ENCODE measurements at regions not wholly inside any gene's neighbourhood (a gene's known extent, or its start where the extent isn't known, plus 50 kb on each side); places are given as distances from the start of the nearest gene placed in this dataset.

DNA sequence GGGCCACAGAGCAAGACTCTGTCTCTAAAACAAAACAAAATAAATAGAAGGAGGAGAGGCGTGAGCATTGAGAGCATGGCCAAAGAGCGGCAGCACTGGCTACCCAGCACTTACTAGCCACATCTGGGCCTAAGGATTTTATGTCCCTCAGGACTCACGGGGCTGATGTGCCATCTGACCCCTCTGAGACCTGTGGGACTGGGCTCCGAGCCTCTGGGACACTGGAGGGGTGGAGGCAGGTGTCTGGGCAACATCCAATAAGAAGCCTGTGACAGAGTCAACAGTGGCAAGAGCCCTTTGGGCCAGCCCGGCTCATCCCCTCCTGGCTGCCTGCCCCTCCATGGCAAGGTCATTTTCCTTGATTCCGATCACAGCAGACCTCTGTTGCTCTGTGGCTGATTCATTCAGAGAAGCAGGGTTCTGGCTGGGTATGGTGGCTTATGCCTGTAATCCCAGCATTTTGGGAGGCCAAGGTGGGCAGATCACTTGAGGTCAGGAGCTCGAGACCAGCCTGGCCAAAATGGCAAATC, 60.7 kb downstream of the RRM2 start:
- ChIA-PET CTCF (interaction anchor here (1.5 kb wide), 1 partner anchor 252 kb away, joined by 5 read pairs; no protein-coding TSS in a partner anchor), POLR2A (no interaction called here)
- ATAC-seq (no peak), DNase-seq (no peak)
- Mint-ChIP-seq H3K36me3 (ENCODE audit: low read depth) (peaks cover 6% of the 10 kb centered on the region), H3K4me3 (no peak overlapping the region), H3K9me3 (peaks cover 3% of the 10 kb centered on the region), H3K27me3 (no peaks in the 10 kb centered on the region), H3K27ac (no peak overlapping the region), H3K4me1 (ENCODE audit: low read depth) (no peaks in the 10 kb centered on the region)
- no peak for TF ChIP-seq CTCF (IDR thresholded peaks at IDR 0.05)
- intact Hi-C loops (cut with micrococcal nuclease): no loop called here

DNA sequence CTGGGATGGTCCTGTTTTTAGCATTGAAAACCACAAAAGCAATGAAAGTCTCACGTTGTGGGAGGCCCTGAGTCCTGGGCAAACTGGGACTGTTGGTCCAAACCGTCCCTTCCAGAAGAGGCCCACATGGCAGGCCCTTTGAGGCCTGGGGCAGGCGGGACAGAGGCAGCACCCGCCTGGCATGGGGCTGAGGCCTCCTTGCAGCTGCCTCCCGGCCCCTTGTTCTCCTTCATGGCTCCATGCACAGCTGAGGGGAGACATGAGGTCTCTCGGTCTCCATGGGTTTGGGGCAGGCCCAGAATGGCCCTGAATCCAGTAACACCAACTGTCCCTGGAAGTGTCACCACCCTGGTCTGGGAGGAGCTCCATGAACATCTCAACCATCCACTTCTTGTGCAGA, 61.9 kb downstream of the RRM2 start:
- intact Hi-C loops (cut with micrococcal nuclease): no loop called here
- no peak for TF ChIP-seq CTCF (IDR thresholded peaks at IDR 0.05)
- H3K27ac Mint-ChIP-seq: no peak overlapping the region
- DNase-seq (no peak), ATAC-seq (no peak)
- peaks cover 9% of the 10 kb centered on the region for H3K36me3 Mint-ChIP-seq (ENCODE audit: low read depth)
- H3K27me3 Mint-ChIP-seq: no peaks in the 10 kb centered on the region
- POLR2A ChIA-PET: no interaction called here
- H3K9me3 Mint-ChIP-seq: peaks cover 3% of the 10 kb centered on the region
- CTCF ChIA-PET: no interaction called here
- no peaks in the 10 kb centered on the region for H3K4me1 Mint-ChIP-seq (ENCODE audit: low read depth)
- no peak overlapping the region for H3K4me3 Mint-ChIP-seq

DNA sequence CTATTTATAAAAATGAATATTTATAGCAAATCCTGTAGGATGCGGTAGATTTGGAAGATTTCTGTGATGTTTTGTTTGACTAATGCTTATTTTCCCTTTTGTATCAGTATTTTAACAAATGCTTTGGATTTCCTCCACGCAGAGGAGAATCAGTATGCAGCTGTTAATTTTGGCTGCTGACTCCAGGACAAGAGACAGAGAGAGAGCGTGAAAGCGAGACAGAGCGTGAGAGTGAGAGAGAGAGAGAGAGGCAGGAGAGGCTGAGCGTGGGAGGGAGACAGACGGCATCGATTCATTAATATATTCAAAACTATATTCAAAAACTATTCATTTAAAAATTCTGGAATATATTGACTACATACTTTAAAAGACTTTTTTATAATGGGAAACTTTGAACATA, 62.5 kb downstream of the RRM2 start:
- Mint-ChIP-seq H3K27me3 (no peaks in the 10 kb centered on the region), H3K4me3 (no peak overlapping the region), H3K27ac (no peak overlapping the region), H3K4me1 (ENCODE audit: low read depth) (peaks cover 2% of the 10 kb centered on the region), H3K9me3 (peaks cover 7% of the 10 kb centered on the region), H3K36me3 (ENCODE audit: low read depth) (peaks cover 13% of the 10 kb centered on the region)
- no peak for TF ChIP-seq CTCF (IDR thresholded peaks at IDR 0.05)
- ChIA-PET POLR2A (no interaction called here), CTCF (no interaction called here)
- no peak for ATAC-seq
- intact Hi-C loops (cut with micrococcal nuclease): no loop called here
- DNase-seq: no peak

GRCh38 chr2:10185755-10186154, 63.2 kb downstream of the RRM2 start:
- H3K4me1 Mint-ChIP-seq (ENCODE audit: low read depth): peaks cover 7% of the 10 kb centered on the region
- H3K9me3 Mint-ChIP-seq: peaks cover 8% of the 10 kb centered on the region
- peaks cover 13% of the 10 kb centered on the region for H3K36me3 Mint-ChIP-seq (ENCODE audit: low read depth)
- DNase-seq: no peak
- CTCF ChIA-PET: no interaction called here
- POLR2A ChIA-PET: no interaction called here
- H3K27ac Mint-ChIP-seq: no peak overlapping the region
- intact Hi-C loops (cut with micrococcal nuclease): no loop called here
- no peak for TF ChIP-seq CTCF (IDR thresholded peaks at IDR 0.05)
- no peak overlapping the region for H3K4me3 Mint-ChIP-seq
- ATAC-seq: no peak
- H3K27me3 Mint-ChIP-seq: no peaks in the 10 kb centered on the region

- Mint-ChIP-seq H3K27ac (no peak overlapping the region), H3K9me3 (peaks cover 6% of the 10 kb centered on the region), H3K36me3 (ENCODE audit: low read depth) (peaks cover 6% of the 10 kb centered on the region), H3K27me3 (no peaks in the 10 kb centered on the region), H3K4me3 (no peak overlapping the region), H3K4me1 (ENCODE audit: low read depth) (peaks cover 7% of the 10 kb centered on the region)
- intact Hi-C loops (cut with micrococcal nuclease): no loop called here
- TF ChIP-seq CTCF (IDR thresholded peaks at IDR 0.05): no peak
- ChIA-PET CTCF (no interaction called here), POLR2A (no interaction called here)
- ATAC-seq: no peak
- DNase-seq: no peak
Observed at GRCh38 chr2:10186868-10187535, 64.5 kb downstream of the RRM2 start.
